ENCODE measurements at regions not wholly inside any gene's neighbourhood (a gene's known extent, or its start where the extent isn't known, plus 50 kb on each side); places are given as distances from the start of the nearest gene placed in this dataset.

DNA sequence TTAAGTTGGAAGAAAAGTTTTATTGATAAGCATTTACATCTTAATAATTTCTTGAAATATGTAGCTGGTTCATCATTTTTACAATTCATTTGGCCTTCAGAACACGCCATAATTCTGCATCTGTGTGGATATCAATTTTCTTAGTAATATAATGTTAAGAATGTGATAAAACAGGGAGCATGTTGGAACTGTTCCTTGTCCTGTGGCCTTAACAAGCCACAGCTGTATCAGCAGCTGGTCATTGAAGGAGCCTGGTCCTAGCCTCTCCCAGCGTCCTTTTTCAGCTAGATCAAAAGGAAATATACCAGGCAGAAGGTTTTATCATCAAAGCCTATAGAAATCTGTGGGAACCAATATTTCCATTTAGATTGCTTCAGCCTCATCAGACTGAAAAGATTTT lies 421.8 kb downstream of the SPRY2 start:
- Mint-ChIP-seq H3K9me3 (peaks cover 3 to 9% (median 4%) of the 10 kb centered on the region in 3 donors), H3K27me3 (no peaks in the 10 kb centered on the region), H3K36me3 (no peaks in the 10 kb centered on the region), H3K4me1 (no peaks in the 10 kb centered on the region), H3K27ac (no peak overlapping the region), H3K4me3 (no peak overlapping the region)

DNA sequence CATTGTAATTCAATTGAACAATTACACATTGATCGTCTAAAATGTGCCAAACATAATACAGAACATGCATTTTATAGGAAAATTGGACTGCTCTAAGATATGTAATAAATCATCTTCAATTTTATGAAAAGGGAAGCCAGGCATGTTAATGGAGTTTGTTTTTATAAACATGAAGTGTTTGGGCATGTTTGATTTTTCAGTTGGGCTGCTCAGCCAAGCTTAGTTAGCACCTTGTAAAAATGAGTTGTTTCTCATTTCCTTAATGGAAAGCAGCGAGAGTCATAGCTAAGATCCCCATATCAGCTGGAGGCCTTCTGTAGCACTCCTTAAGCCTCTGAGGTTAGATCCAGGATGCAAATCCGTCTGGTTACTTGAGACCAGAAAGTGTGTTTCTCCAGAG lies 422.3 kb downstream of the SPRY2 start:
- H3K27ac Mint-ChIP-seq = no peak overlapping the region
- no peak overlapping the region for H3K4me3 Mint-ChIP-seq
- no peaks in the 10 kb centered on the region for H3K36me3 Mint-ChIP-seq
- H3K9me3 Mint-ChIP-seq = peaks cover 2 to 5% (median 4%) of the 10 kb centered on the region in 3 donors
- H3K4me1 Mint-ChIP-seq = no peaks in the 10 kb centered on the region
- H3K27me3 Mint-ChIP-seq = no peaks in the 10 kb centered on the region

DNA sequence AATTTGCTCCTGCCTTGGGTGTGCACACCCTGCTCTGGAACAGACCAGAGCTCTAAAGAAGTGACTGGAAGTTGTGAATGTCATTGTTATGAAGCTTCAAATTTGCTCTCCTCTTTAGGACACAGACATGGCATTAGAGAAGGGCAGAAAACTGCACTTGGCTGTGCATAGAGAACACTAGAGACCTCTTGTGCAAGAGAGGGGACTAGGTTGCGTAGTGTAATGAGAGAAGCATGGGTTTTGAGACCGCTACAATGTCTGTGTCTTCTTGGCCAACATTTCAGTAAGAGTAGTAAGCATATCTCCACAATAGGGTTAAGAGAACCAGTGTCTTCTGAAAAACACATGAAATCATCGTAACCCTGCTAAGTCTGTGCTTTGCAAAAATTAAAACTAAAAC lies 423.3 kb downstream of the SPRY2 start:
- no peak overlapping the region for H3K27ac Mint-ChIP-seq
- H3K4me1 Mint-ChIP-seq = no peaks in the 10 kb centered on the region
- no peak overlapping the region for H3K4me3 Mint-ChIP-seq
- peaks cover 0 to 4% (median 2%) of the 10 kb centered on the region in 3 donors for H3K9me3 Mint-ChIP-seq
- no peaks in the 10 kb centered on the region for H3K27me3 Mint-ChIP-seq
- H3K36me3 Mint-ChIP-seq = no peaks in the 10 kb centered on the region

DNA sequence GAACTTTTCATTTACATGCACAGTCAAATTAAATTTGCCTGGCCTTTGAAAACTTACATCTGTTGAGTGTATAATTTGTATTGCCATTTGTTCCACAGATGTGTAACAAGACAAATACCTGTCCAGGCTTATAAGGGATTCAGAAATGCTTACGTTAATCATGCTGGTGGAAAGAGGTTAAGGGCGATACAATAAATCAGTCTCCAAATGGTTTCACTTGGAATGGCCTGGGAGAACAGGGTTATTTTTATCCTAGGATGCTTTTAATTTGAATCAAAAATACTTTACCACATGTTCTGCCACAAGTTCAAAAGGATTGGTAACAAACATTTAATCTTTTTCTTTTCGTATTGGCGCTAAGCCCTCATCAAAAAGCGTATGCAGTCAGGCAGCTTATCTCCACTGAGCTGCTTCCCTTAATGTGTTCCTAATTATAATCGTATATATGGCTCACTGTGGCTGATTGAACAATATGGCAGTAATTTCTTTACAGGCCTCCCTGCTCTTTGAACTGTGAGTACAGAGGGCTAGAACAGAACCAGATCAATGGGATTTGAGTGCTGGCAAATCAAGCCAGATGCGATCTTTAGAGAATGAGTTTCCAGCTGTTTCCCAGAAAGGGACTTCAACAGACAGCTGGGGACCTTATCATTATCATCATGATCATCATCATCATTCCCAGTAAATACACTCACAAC lies 425.7 kb downstream of the SPRY2 start:
- no peaks in the 10 kb centered on the region for H3K4me1 Mint-ChIP-seq
- H3K9me3 Mint-ChIP-seq = no peaks in the 10 kb centered on the region
- no peak overlapping the region for H3K27ac Mint-ChIP-seq
- H3K27me3 Mint-ChIP-seq = no peaks in the 10 kb centered on the region
- H3K4me3 Mint-ChIP-seq = no peak overlapping the region
- H3K36me3 Mint-ChIP-seq = no peaks in the 10 kb centered on the region

DNA sequence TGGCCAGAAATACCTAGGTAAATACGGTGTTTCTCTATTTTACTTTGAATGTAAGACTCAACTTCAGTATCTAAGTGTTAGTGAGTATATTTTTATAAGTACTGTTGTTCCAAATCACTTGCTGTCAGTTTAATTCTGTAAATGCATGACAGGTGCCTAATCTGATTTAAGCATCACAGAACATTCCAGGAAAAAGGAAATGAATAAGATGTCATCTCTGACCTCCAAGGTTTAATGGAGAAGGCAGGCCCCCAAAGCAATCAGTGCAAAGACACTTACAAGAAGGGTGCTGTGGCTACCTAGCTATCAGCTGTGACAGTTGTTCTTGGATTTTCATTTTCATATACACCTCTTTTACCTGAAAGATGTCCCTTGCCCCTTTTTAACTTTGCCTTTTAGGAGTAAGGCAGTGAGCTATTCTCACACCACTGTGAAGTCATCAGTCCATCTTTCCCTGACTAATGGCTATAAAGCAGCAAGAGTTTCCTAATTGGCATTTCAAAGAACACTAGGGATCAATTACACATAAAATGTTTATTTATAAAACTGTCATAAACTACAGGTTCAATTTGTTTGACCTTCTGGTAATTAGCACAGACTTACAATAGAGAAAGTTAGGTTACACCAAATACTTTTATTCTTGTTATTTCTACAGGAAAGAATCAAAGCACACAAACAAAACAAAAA lies 427.6 kb downstream of the SPRY2 start:
- Mint-ChIP-seq H3K4me1 (no peaks in the 10 kb centered on the region), H3K9me3 (no peaks in the 10 kb centered on the region), H3K4me3 (no peak overlapping the region), H3K36me3 (no peaks in the 10 kb centered on the region), H3K27me3 (no peaks in the 10 kb centered on the region), H3K27ac (no peak overlapping the region)

DNA sequence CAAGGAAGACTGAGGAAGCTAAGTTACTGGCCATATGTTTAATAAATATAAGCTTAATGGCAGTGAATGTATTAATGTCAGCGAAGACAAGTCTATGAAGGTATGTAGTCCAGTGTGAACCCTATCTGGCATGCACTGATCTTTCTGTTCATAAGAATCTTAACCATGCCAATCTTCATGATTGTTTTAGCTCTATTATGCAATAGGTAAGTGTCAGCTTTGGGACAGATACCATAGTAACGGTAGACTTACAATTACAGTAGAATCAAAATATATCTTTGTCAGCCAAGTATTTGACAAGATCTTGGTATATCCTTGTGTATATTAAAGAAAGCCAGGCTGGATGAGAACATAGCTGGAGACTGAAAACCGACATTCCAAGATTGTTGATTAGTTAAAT lies 428.5 kb downstream of the SPRY2 start:
- Mint-ChIP-seq H3K27ac (no peak overlapping the region), H3K4me3 (no peak overlapping the region), H3K27me3 (no peaks in the 10 kb centered on the region), H3K9me3 (peaks cover 0 to 4% (median 0%) of the 10 kb centered on the region in 3 donors), H3K4me1 (no peaks in the 10 kb centered on the region), H3K36me3 (no peaks in the 10 kb centered on the region)

DNA sequence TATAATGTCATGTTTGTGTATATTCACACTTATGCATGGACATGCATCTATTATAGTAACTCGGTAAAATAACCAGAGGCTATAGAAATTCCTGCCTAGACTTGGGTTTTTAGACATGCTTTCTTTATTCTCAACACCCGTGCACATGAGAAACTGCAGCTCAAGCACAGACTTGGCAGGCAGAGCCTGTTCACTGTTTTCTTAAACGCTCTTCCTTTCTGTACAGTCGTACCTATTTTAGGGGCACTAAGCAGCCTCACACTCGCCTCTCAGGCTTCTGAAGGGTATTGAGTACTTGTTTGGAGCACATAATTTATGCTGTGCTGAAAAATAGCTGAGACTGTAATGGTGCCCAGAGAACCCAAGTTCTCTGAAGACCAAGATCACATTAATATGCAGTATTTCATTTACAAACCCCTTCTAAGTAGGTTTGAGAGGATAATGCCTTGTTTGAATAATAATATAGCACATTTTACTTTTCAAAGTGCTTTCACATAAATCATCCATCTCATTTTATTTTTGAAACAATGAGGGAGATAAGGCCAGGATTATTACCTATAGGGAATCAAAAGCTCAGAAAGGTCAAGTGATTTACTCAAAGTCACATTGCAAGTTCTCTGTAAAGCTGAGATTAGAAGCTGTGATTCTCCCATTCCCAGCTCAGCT lies 429.9 kb downstream of the SPRY2 start:
- no peaks in the 10 kb centered on the region for H3K4me1 Mint-ChIP-seq
- H3K9me3 Mint-ChIP-seq = peaks cover 0 to 4% (median 0%) of the 10 kb centered on the region in 3 donors
- H3K36me3 Mint-ChIP-seq = no peaks in the 10 kb centered on the region
- no peaks in the 10 kb centered on the region for H3K27me3 Mint-ChIP-seq
- H3K27ac Mint-ChIP-seq = no peak overlapping the region
- no peak overlapping the region for H3K4me3 Mint-ChIP-seq

DNA sequence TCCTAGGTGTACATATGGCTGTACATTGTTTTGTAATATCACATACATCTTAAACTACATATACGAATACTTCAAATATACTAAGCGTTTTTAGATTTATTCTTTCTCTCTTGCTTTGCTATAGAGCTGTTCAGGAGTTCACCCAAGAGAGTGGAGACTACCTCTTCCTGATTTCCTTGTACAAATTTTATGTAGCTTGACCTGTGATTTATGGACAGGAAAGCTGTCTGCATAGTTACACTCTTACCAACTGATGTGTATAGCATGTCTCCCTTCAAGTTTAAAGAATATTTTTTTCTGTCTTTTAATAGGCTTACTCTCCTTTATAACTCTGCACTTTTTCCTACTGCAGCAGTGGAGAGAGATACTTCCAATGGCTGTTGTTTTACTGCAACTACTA lies 428.7 kb downstream of the NDFIP2 start:
- Mint-ChIP-seq H3K4me3 (no peak overlapping the region), H3K4me1 (no peaks in the 10 kb centered on the region), H3K27ac (no peak overlapping the region), H3K27me3 (no peaks in the 10 kb centered on the region), H3K9me3 (peaks cover 0 to 4% (median 0%) of the 10 kb centered on the region in 3 donors), H3K36me3 (no peaks in the 10 kb centered on the region)

DNA sequence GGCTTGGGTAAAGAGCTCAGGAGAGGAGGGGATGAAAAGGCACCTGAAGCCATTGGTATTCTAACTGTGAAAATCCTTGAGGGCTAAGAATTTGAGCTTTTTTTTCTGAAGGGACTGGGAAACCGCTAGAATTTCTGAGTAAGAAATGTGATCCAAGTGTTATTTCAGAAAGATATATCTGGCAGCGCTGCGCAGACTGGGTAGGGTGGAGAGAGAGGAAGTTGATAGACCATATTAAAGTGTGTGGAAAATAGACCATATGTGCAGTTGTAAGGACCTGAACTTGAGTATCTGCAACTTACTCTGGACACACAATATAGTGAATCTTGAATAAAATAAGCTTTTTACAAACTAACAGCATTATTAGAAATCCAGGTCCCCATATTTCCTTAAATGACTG lies 427.4 kb downstream of the NDFIP2 start:
- Mint-ChIP-seq H3K27ac (no peak overlapping the region), H3K9me3 (peaks cover 0 to 4% (median 0%) of the 10 kb centered on the region in 3 donors), H3K4me3 (no peak overlapping the region), H3K4me1 (no peaks in the 10 kb centered on the region), H3K36me3 (no peaks in the 10 kb centered on the region), H3K27me3 (no peaks in the 10 kb centered on the region)

DNA sequence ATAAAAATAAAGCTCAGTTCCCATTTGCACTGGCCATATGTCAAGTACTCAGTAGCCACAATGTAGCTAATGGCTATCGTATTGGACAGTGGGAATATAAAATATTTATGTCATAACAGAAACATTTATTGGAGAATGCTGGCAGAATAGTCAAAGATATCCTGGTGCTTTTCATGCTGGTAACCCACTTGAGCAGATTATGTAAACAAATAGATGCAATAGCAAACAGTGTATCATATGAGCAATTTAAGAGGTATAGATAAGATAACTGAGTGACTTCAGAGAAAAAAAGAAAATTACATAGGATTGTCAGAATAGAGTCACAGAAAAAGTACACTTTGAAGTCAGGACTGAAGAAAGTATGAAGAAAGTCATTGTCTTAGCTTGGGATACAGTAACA lies 426.6 kb downstream of the NDFIP2 start:
- Mint-ChIP-seq H3K9me3 (peaks cover 0 to 4% (median 0%) of the 10 kb centered on the region in 3 donors), H3K4me3 (no peak overlapping the region), H3K27me3 (no peaks in the 10 kb centered on the region)

DNA sequence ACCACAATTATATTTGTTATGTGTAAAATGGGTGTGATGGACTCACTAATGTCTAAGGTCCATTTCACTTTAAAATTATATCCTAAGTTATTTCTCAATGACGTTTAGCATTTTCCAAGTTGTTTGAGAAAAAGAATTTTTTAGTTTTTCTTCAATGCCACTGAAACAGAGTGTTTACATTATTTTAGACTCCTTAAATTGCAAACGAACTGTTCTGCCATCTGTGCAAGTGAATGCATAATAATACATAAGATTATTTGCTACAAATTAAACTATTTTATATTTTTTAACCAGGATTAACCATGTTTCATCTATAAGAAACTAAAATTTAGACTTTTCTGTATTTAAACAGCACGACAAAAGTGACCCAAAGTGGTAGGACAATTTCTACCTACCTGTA lies 425.4 kb downstream of the NDFIP2 start:
- H3K27ac Mint-ChIP-seq = no peak overlapping the region
- H3K4me1 Mint-ChIP-seq = no peaks in the 10 kb centered on the region
- H3K36me3 Mint-ChIP-seq = no peaks in the 10 kb centered on the region
- H3K9me3 Mint-ChIP-seq = peaks cover 0 to 4% (median 0%) of the 10 kb centered on the region in 3 donors
- H3K4me3 Mint-ChIP-seq = no peak overlapping the region
- H3K27me3 Mint-ChIP-seq = no peaks in the 10 kb centered on the region

More for the DNA sequence above, 426.6 kb downstream of the NDFIP2 start:
- Mint-ChIP-seq H3K36me3 (no peaks in the 10 kb centered on the region), H3K27ac (no peak overlapping the region), H3K4me1 (no peaks in the 10 kb centered on the region)

DNA sequence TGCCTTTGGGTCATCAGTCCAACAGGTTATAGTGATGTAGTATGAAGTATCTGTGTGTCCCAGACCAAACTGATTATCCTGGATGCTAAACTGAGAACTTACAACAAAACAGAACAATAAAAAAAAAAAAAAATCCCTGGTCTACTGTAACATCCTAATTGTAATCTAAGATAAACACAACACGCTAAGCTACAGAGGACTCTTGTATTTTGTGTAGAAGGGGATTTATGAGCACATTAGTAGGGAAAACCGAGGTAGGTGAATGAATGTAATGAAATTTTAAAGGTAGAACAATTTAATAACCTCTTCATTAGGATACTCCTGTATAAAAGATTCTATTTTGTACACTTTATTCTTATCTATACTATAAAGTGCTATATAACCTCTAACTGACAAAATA lies 424.1 kb downstream of the NDFIP2 start:
- H3K27me3 Mint-ChIP-seq = no peaks in the 10 kb centered on the region
- H3K9me3 Mint-ChIP-seq = peaks cover 0 to 4% (median 0%) of the 10 kb centered on the region in 3 donors
- no peak overlapping the region for H3K27ac Mint-ChIP-seq
- no peak overlapping the region for H3K4me3 Mint-ChIP-seq
- H3K4me1 Mint-ChIP-seq = no peaks in the 10 kb centered on the region
- H3K36me3 Mint-ChIP-seq = no peaks in the 10 kb centered on the region

DNA sequence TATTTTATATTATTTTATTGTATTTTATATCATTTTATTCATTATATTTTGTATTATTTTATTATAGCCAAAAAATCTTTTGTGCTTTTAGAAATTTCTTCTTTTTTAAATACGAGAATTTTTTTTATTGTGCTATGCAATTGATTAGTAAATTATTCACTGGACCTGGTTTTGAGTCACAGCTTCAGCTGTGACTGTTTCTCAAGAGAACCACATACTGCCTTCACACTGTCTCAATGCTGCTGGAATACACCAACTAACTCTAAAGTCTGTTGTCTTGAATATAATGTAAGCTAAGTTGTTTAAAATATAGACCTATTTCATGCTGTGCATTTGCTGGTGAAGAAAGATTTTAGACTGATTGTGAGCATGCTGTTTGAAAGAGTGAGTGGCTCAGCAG lies 423.6 kb downstream of the NDFIP2 start:
- peaks cover 0 to 4% (median 0%) of the 10 kb centered on the region in 3 donors for H3K9me3 Mint-ChIP-seq
- no peaks in the 10 kb centered on the region for H3K4me1 Mint-ChIP-seq
- no peaks in the 10 kb centered on the region for H3K36me3 Mint-ChIP-seq
- H3K27me3 Mint-ChIP-seq = no peaks in the 10 kb centered on the region
- no peak overlapping the region for H3K27ac Mint-ChIP-seq
- H3K4me3 Mint-ChIP-seq = no peak overlapping the region

DNA sequence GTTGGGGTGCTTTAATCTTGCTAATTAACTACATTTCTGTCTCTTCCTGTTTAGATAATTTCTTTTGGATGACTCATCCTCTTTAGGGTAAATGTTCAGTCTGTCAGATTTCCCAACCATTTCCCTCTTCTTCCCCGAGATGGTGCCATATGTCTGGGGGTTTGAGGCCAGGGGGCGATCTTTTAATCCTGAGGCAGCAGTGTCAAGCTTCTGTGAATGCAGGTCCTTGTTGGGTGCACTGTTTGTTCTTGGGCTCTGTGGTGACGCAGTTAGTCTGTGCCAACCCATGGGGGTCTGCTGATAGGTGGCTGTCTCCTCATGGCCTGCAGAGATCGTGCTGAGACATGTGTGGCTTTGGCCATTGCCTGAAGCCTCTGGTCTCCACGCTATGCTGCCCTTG lies 420.4 kb downstream of the NDFIP2 start:
- H3K9me3 Mint-ChIP-seq = no peaks in the 10 kb centered on the region
- no peak overlapping the region for H3K27ac Mint-ChIP-seq
- H3K36me3 Mint-ChIP-seq = no peaks in the 10 kb centered on the region
- no peaks in the 10 kb centered on the region for H3K27me3 Mint-ChIP-seq
- H3K4me1 Mint-ChIP-seq = peaks cover 0 to 2% (median 0%) of the 10 kb centered on the region in 3 donors
- no peak overlapping the region for H3K4me3 Mint-ChIP-seq

DNA sequence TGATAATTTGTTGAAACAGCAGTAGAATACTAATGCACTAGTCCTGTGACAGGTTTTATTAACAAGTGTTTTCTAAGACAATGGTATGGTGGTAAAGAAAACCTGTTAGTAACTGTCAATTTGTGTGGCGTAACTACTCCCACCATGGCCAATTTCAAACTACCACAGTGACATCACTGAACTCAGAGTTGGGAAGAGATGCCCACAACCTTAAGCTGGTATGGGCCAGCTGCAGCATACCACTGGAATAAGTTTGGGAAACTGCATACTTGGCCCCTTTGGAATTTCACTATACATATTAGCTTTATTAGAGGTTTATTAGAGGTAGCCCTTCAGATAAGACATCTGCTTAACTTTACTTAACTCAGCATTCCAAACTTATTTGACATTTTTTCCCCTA lies 419.4 kb downstream of the NDFIP2 start:
- H3K27ac Mint-ChIP-seq = no peak overlapping the region
- no peaks in the 10 kb centered on the region for H3K36me3 Mint-ChIP-seq
- peaks cover 0 to 2% (median 0%) of the 10 kb centered on the region in 3 donors for H3K4me1 Mint-ChIP-seq
- no peak overlapping the region for H3K4me3 Mint-ChIP-seq
- H3K27me3 Mint-ChIP-seq = no peaks in the 10 kb centered on the region
- H3K9me3 Mint-ChIP-seq = peaks cover 0 to 1% (median 0%) of the 10 kb centered on the region in 3 donors

Data from IgD-negative memory B cell (primary cell).